ENCODE measurements at regions not wholly inside any gene's neighbourhood (a gene's known extent, or its start where the extent isn't known, plus 50 kb on each side); places are given as distances from the start of the nearest gene placed in this dataset.

DNA sequence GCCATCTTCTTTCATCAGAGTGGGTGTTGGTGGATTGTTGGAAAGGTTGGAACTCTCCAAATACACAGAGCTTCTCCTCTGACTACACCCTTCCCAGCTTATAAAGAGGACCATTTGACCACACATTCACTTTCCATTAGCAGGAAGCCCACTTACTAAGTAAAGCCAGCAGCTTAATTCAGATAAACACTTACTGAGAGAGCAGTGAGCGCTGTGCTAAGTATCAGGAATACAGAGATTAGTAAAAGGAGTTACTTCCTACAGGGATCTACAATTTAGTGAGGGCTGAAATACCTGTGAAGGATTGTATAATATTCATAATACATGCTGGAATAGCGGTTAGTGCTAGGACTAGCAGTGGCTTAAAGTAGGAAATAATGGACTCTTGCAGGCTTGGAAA lies 343.0 kb downstream of the NYAP2 start:
- TF ChIP-seq, protein P1, sequence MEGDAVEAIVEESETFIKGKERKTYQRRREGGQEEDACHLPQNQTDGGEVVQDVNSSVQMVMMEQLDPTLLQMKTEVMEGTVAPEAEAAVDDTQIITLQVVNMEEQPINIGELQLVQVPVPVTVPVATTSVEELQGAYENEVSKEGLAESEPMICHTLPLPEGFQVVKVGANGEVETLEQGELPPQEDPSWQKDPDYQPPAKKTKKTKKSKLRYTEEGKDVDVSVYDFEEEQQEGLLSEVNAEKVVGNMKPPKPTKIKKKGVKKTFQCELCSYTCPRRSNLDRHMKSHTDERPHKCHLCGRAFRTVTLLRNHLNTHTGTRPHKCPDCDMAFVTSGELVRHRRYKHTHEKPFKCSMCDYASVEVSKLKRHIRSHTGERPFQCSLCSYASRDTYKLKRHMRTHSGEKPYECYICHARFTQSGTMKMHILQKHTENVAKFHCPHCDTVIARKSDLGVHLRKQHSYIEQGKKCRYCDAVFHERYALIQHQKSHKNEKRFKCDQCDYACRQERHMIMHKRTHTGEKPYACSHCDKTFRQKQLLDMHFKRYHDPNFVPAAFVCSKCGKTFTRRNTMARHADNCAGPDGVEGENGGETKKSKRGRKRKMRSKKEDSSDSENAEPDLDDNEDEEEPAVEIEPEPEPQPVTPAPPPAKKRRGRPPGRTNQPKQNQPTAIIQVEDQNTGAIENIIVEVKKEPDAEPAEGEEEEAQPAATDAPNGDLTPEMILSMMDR (conservative IDR thresholded peaks at IDR 0.05): no peak
- no peak for TF ChIP-seq ZFX (IDR thresholded peaks at IDR 0.05)
